ENCODE measurements at regions not wholly inside any gene's neighbourhood (a gene's known extent, or its start where the extent isn't known, plus 50 kb on each side); places are given as distances from the start of the nearest gene placed in this dataset.

DNA sequence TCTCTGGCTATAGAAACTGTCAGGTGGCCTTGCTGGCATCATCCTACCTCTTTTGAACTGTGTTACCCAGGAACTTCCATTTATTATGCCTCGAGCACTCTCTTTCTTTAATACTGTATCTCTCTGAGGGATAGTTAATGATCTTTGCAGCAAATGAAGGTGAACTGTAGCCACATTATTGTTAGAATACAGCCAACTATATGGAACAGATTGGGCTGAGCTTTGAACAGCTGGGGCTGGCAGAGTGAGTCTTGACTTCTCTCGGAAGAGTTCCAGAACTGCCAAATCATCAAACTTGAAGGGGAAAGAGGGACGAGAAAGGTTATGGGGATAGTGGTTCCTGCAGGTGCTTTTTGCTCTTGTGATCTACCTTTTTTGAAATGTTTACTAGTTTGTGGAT is 237.7 kb downstream of the PRL start:
- H3K4me1 Mint-ChIP-seq (ENCODE audit: low read depth) = peaks cover 36% of the 10 kb centered on the region
- H3K4me3 Mint-ChIP-seq = no peak overlapping the region
- H3K27me3 Mint-ChIP-seq (ENCODE audit: low read depth) = peaks cover 8% of the 10 kb centered on the region
- DNase-seq (no peak), ATAC-seq (replicated peaks in 1 of 2) (no peak)
- no peaks in the 10 kb centered on the region for H3K9me3 Mint-ChIP-seq
- H3K36me3 Mint-ChIP-seq (ENCODE audit: insufficient read depth in 2 of 2) = no peaks in the 10 kb centered on the region
- no peak overlapping the region for H3K27ac Mint-ChIP-seq

DNA sequence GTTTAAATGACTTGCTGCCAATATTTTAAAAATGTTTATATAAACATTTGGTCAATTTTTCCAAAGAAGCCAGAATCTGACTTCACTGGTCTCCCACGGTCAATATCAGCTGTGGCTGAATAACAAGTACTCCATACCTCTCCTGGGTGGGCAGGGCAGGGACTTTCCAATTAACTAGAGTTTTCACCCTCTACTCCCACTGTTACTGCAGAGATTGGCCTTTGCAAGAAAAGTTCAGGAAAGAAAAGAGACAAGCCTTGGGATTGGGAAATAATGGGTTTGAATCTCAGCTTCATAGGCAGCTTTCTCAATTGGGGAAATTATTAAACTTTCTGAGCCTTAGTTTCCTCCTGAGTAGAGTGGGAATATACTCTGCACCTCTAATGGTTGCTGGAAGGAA is 236.9 kb downstream of the PRL start:
- no peak overlapping the region for H3K27ac Mint-ChIP-seq
- H3K9me3 Mint-ChIP-seq = no peaks in the 10 kb centered on the region

GRCh38 chr6:22062807-22063408 is 233.9 kb downstream of the PRL start:
- H3K9me3 Mint-ChIP-seq = no peaks in the 10 kb centered on the region
- peak overlapping the region; percentile 84 for H3K27ac Mint-ChIP-seq
- ATAC-seq (replicated peaks in 1 of 2) (peak; percentile 91 to 92), DNase-seq (peak; percentile 71 to 87)
- peaks cover 71% of the 10 kb centered on the region for H3K4me1 Mint-ChIP-seq (ENCODE audit: low read depth)
- no peaks in the 10 kb centered on the region for H3K36me3 Mint-ChIP-seq (ENCODE audit: insufficient read depth in 2 of 2)
- peak overlapping the region; percentile 78 to 82 for H3K4me3 Mint-ChIP-seq
- peaks cover 21% of the 10 kb centered on the region for H3K27me3 Mint-ChIP-seq (ENCODE audit: low read depth)

More for the DNA sequence above, 236.9 kb downstream of the PRL start:
- Mint-ChIP-seq H3K4me1 (ENCODE audit: low read depth) (peaks cover 41% of the 10 kb centered on the region), H3K4me3 (no peak overlapping the region), H3K36me3 (ENCODE audit: insufficient read depth in 2 of 2) (no peaks in the 10 kb centered on the region), H3K27me3 (ENCODE audit: low read depth) (peaks cover 8% of the 10 kb centered on the region)
- ATAC-seq (replicated peaks in 1 of 2) (no peak), DNase-seq (no peak)

DNA sequence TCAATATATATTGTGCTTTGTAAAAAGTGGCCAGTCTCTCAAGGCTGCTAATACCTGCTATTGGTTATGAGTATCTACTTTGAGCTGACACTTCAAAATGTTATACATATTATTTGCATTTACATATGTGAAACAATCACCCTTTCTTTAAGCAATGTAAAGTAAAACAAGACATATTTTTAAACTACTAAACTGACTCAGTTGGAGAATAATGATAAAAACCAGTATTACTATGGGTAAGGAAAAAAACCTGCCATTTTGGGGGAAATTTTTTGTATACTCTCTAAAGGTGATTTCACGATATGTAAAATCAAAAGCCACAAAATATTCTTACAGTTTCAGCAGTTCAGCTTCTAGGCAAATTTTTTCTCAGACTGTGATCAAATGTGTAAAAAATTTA is 232.3 kb downstream of the PRL start:
- DNase-seq (no peak), ATAC-seq (replicated peaks in 1 of 2) (peak in 1 of 2 donors; percentile 1)
- Mint-ChIP-seq H3K27me3 (ENCODE audit: low read depth) (peaks cover 21% of the 10 kb centered on the region), H3K4me1 (ENCODE audit: low read depth) (peaks cover 86% of the 10 kb centered on the region), H3K4me3 (peak overlapping the region in 1 of 2 donors; percentile 36), H3K36me3 (ENCODE audit: insufficient read depth in 2 of 2) (no peaks in the 10 kb centered on the region), H3K27ac (no peak overlapping the region), H3K9me3 (no peaks in the 10 kb centered on the region)

DNA sequence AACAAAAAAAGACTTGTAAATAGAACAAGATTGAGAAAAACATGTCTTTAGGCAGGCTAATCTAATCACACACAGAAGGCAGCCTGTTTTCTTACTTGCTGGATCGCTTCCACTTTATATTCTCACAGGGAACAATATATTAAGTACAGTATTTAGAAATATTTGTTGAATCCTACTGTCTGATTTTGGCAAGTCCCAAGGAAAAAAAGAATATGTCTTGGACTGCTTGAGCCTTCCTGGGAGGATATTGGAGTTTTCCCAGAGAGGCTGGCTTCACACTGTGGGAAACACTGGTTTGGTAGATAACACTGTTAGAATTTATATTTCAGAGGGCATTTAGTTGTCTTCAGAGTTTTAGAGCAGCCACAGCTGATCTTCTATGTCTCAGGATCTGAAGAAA is 229.7 kb downstream of the PRL start:
- no peak for ATAC-seq (replicated peaks in 1 of 2)
- peaks cover 78% of the 10 kb centered on the region for H3K4me1 Mint-ChIP-seq (ENCODE audit: low read depth)
- H3K36me3 Mint-ChIP-seq (ENCODE audit: insufficient read depth in 2 of 2) = no peaks in the 10 kb centered on the region
- DNase-seq = no peak
- no peaks in the 10 kb centered on the region for H3K9me3 Mint-ChIP-seq
- no peak overlapping the region for H3K4me3 Mint-ChIP-seq
- H3K27me3 Mint-ChIP-seq (ENCODE audit: low read depth) = peaks cover 13% of the 10 kb centered on the region
- H3K27ac Mint-ChIP-seq = no peak overlapping the region

DNA sequence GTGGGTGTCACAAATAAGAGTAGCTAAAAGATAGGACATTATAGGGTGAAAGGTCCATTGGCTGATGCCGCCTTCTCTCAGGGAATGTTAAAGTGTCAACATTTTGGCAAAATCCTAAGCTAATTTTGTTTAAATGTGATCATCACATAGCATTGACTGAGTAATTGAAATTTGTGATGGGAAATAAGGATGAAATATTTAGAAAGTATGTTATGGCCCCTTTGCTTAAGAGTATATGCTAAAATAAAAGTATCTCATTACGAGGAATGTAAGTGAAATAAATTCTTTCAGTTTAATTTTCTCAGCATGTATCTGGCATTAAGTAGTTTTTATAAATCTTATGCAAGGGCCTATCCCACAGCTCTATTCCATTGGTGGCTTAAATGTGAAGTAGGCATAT is 229.2 kb downstream of the PRL start:
- Mint-ChIP-seq H3K4me1 (ENCODE audit: low read depth) (peaks cover 75% of the 10 kb centered on the region), H3K9me3 (no peaks in the 10 kb centered on the region), H3K27ac (no peak overlapping the region), H3K4me3 (no peak overlapping the region), H3K36me3 (ENCODE audit: insufficient read depth in 2 of 2) (no peaks in the 10 kb centered on the region), H3K27me3 (ENCODE audit: low read depth) (peaks cover 13% of the 10 kb centered on the region)
- ATAC-seq (replicated peaks in 1 of 2) (no peak), DNase-seq (no peak)

DNA sequence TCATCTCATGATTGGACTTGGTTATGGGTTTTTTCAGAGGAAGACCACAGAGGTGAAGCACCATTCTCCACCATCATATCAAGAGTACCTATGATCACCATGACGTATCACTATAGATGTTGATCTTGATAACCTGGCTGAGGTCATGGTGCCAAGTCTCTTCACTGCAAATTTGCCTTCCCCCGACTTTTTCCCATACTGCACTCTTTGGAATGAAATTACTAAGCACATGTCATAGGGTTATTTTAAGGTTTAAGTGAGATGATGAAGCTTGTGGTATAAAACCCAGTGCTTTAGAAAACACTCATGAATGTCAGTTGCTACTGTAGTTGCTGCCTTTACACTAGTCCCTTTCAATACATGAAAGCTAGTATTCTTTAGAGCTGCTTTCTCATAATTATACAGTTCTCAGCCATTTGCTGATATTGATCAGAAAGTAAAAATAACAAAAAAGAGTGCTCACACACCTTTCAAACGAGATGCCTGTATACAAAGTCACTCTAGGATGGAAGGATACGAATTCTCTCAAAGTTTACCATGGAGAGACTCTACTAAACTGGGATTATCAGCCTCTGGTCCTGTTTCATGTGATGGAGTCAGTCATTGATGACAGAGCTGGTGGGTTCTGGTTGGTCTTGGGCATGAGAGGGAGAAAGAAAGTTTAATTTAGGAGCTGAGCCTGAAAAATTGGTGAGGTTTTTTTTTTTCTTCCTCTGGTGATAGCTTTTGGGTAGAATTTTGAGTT is 228.1 kb downstream of the PRL start:
- Mint-ChIP-seq H3K4me3 (peak overlapping the region; percentile 57 to 71), H3K27me3 (ENCODE audit: low read depth) (peaks cover 19% of the 10 kb centered on the region), H3K9me3 (no peaks in the 10 kb centered on the region), H3K36me3 (ENCODE audit: insufficient read depth in 2 of 2) (no peaks in the 10 kb centered on the region), H3K27ac (peak overlapping the region; percentile 79), H3K4me1 (ENCODE audit: low read depth) (peaks cover 72% of the 10 kb centered on the region)
- ATAC-seq (replicated peaks in 1 of 2) = peak; percentile 89 to 92
- peak; percentile 50 to 69 for DNase-seq

DNA sequence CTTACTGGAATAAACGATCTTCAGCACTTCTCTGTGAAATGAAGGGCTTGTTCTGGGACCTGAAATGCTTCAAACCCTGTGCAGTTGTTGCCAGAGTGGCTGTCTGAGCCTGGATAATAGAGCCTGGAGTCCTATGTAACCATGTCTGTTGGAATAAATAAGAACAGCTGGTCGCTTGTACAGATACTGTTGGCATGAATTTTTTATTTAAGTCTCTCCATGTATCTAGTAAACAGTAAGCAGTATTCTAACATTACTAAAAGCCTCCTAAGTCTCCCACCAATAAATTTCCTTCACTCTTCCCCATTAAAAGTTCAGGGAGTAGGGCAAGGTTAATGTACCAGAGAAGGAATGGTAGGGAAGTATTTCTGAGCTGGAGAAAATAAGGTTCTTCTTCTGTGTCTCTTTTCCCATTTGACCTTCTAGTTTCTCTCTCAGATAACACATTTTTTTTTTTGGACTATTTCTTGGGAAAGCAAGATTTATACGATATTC is 227.5 kb downstream of the PRL start:
- no peak for ATAC-seq (replicated peaks in 1 of 2)
- Mint-ChIP-seq H3K9me3 (no peaks in the 10 kb centered on the region), H3K4me1 (ENCODE audit: low read depth) (peaks cover 65% of the 10 kb centered on the region), H3K36me3 (ENCODE audit: insufficient read depth in 2 of 2) (peaks cover 0 to 3% of the 10 kb centered on the region in 2 donors), H3K27ac (no peak overlapping the region), H3K4me3 (peak overlapping the region; percentile 57 to 71), H3K27me3 (ENCODE audit: low read depth) (peaks cover 26% of the 10 kb centered on the region)
- DNase-seq = no peak

DNA sequence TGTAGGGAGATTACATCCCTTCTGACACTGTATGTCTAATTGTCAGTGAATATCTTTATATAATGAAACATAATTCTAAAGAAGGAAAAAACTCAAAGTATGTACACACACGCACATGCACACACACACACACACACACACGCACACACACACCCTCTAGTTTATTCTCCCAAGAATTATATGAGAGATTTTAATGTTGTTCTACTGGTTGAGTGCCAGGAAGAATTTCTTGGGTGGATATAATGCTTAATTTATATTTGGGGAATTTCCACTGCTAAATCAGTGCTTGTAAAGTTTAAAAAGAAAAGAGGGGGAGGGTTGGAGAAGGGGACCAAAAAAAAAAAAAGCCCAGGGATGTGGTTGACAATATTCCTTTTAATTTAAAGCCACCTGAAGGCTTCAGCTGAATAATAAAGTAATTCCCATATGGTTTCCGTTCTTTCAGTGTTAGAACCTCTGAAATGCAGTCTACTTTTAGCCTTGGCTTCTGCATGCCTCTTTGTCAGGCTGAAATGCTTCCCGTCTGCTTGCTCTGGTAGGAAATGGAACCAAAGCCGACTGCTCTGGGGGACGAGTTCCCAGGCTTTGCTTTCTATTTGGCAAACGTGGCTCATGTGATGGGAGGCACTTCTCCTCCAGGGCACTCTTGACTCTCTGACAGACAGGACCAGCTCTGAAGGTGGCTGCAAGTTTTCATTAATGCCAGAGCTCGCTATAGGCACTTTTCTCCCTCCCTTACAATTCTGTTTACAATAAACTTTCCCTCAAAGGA is 225.4 kb downstream of the PRL start:
- H3K4me3 Mint-ChIP-seq = no peak overlapping the region
- H3K36me3 Mint-ChIP-seq (ENCODE audit: insufficient read depth in 2 of 2) = peaks cover 0 to 3% of the 10 kb centered on the region in 2 donors
- DNase-seq (no peak), ATAC-seq (replicated peaks in 1 of 2) (no peak)
- no peaks in the 10 kb centered on the region for H3K9me3 Mint-ChIP-seq
- H3K27ac Mint-ChIP-seq = no peak overlapping the region
- peaks cover 19% of the 10 kb centered on the region for H3K27me3 Mint-ChIP-seq (ENCODE audit: low read depth)
- peaks cover 47% of the 10 kb centered on the region for H3K4me1 Mint-ChIP-seq (ENCODE audit: low read depth)

GRCh38 chr6:22072949-22073348 is 223.9 kb downstream of the PRL start:
- ATAC-seq (replicated peaks in 1 of 2) (no peak), DNase-seq (no peak)
- Mint-ChIP-seq H3K27me3 (ENCODE audit: low read depth) (peaks cover 14% of the 10 kb centered on the region), H3K4me3 (no peak overlapping the region), H3K27ac (no peak overlapping the region), H3K36me3 (ENCODE audit: insufficient read depth in 2 of 2) (peaks cover 0 to 3% of the 10 kb centered on the region in 2 donors), H3K4me1 (ENCODE audit: low read depth) (peaks cover 32% of the 10 kb centered on the region), H3K9me3 (no peaks in the 10 kb centered on the region)

- peaks cover 27% of the 10 kb centered on the region for H3K4me1 Mint-ChIP-seq (ENCODE audit: low read depth)
- H3K27ac Mint-ChIP-seq = no peak overlapping the region
- peaks cover 0 to 3% of the 10 kb centered on the region in 2 donors for H3K36me3 Mint-ChIP-seq (ENCODE audit: insufficient read depth in 2 of 2)
- ATAC-seq (replicated peaks in 1 of 2) (no peak), DNase-seq (no peak)
- H3K9me3 Mint-ChIP-seq = no peaks in the 10 kb centered on the region
- no peak overlapping the region for H3K4me3 Mint-ChIP-seq
- H3K27me3 Mint-ChIP-seq (ENCODE audit: low read depth) = peaks cover 14% of the 10 kb centered on the region
Measured at GRCh38 chr6:22073516-22074198, 223.2 kb downstream of the PRL start.

DNA sequence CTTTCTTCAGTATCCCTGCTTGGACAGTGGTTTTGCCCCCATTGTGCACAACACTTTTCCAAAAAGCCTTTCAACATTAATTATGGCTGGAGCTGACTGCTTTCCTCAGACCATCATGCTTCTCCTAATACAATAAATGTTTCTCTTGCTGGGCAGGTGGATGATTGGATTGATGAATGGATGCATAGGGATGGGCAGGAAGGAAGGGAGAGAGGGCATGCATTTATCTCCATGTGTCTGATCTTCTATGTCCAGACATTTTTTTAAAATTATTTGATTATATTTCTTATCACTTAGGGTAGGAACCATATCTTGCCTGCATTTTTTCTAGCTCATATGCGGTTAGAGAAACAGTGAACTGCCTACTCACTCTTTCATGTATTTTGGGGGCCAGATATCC is 218.5 kb downstream of the PRL start:
- Mint-ChIP-seq H3K4me3 (no peak overlapping the region), H3K36me3 (ENCODE audit: insufficient read depth in 2 of 2) (peaks cover 0 to 3% of the 10 kb centered on the region in 2 donors), H3K27ac (no peak overlapping the region), H3K4me1 (ENCODE audit: low read depth) (peaks cover 4% of the 10 kb centered on the region), H3K27me3 (ENCODE audit: low read depth) (peaks cover 11% of the 10 kb centered on the region), H3K9me3 (no peaks in the 10 kb centered on the region)
- DNase-seq = no peak
- no peak for ATAC-seq (replicated peaks in 1 of 2)
